GM21423 (cell line): ENCODE measurements at regions not wholly inside any gene's neighbourhood (a gene's known extent, or its start where the extent isn't known, plus 50 kb on each side); places are given as distances from the start of the nearest gene placed in this dataset.

Source experiments
- ATAC-seq: cut with Tn5 transposase; IDR thresholded peaks from one replicate; pipeline ENCODE4 v1.9.1; 2021; ENCODE audit warnings: mild to moderate bottlenecking, moderate library complexity; ENCODE audit not compliant: unreplicated experiment

DNA sequence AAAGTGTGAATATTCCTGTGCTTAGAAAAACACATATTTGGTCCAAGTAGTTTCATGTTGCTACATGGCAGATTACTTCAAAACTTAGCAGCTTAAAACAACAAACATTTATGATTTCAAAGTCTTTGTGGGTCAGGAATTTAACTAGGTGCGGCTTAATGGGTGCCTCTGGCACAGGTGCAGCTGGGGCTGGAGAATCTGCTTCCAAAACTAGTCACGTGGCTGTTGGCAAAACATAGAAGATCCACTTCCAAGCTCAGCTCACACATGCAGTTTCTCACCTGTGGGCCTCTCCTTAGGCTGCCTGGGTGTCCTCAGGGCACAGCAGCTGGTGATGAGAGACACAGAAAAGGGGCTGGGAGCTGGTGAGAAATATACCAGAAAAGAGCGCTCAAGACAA, 263.4 kb downstream of the TTLL7 start:
- no peak for ATAC-seq

DNA sequence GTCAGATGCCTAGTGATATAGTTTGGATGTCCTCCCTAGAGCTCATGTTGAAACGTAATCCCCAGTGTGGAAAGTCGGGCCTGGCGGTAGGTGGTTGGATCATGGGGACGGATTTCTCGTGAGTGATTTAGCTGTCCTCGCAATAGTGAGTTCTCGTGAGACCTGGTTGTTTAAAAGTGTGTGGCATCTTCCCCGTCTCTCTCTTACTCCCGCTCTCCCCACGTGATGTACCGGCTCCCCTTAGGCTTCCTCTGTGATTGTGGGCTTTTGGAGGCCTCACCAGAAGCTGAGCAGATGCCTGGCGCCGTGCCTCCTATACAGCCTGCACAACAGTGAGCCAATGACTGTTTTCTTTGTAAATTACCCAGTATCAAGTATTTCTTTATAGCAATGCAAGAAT, 264.5 kb downstream of the TTLL7 start:
- ATAC-seq, result no peak

DNA sequence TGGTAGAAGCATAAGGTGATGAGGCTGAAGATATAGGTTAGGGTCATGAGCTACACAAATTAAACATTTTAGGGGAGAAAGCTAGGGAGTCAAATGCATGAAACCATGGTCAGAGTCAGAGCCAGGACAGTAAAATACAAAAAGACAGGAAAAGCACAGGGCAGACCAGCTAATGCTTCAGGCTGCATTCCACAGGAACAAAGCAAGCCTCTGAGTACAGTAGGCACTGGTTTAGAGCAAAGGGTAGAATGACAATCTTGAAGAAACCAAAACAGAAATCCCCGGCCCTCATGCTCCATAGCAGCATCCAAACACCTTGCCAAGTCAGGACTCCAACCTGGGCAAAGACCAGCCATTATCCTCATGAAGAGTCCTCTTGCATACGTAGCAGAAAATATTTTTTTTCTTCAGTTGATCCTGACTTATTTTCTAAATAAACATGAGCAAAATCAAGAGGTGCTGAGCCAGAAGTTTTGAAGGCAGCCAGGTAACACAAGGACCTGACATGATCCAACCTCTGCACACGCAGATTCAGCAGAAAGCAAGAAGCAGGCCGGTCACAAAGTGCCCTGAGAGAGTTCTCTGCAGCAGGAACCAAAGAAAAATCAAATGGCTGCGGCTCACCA, 273.1 kb downstream of the TTLL7 start:
- no peak for ATAC-seq

DNA sequence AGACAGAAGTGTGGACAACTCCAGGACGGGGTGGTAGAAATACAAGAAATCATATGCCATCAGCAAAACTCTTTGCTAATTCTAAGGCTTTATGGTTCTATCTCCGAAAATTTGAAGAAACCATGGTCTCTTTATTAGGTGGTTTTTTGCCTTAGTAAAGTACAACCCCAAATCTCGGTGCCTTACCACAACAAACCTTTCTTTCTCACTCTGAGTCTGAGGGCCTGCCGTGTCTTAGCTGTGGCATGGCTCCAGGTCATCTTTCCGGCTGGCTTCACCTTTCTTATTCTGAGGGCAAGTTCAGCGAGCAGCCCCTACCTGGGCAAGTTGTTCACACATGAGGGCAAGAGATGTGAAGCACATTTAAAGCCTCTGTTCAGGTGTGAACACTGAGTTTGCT, 280.6 kb downstream of the TTLL7 start:
- ATAC-seq, result no peak

DNA sequence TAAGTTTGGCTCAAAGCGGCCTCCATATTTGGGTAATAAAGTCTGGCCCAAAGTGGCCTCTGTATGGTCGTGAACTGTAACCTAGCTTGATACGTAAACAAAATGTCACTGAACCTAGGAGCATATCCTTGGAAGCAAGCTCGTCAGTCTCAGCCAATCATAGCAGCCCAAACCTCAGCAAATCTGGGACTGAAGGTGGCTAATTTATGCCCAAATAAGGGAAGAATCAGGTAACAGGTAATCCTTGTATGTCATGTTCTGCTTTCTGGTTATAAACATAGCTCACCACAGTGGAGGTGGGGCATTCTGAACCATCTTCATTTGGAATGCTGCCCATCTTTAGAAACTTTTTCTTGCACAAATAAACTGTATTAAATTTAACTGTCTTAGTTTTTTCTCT, 281.1 kb downstream of the TTLL7 start:
- no peak for ATAC-seq

DNA sequence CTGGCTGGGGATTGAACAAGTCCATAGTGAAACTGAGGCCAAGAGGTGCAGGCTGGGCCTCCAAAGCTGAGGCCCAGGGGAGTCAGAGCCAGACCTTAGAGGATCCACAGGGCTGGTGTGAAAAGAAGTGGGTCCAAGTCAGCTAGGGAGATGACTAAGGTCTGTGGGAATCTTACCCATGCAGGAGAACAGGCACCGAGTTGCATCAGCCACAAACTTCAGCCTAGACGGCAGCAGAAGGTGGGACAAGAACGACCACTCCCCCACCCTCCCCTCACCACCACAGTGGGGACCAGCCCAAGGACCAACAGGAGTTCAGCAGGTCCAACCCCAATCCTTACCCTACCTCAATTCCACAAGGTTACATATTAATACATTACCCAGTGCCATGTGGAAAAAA, 282.3 kb downstream of the TTLL7 start:
- no peak for ATAC-seq

DNA sequence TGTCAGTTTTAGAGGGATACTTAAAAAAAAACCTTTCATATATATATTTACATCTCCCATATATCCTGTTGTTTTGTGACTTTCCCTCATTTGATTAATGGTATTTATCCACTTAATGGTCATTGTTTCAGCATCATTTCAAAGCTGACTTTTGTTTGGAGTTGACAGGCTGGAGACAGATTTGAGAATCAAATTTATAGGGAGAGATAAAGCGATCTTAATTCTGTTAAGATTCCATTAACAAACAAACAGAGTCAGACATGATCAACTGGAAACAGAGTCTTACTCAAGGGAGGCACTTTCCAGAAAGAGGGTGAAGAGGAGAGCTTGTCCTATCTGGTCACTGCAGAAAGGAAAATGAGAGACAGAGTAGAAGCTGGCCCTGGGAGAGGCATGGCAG, 283.4 kb downstream of the TTLL7 start:
- ATAC-seq, result no peak

DNA sequence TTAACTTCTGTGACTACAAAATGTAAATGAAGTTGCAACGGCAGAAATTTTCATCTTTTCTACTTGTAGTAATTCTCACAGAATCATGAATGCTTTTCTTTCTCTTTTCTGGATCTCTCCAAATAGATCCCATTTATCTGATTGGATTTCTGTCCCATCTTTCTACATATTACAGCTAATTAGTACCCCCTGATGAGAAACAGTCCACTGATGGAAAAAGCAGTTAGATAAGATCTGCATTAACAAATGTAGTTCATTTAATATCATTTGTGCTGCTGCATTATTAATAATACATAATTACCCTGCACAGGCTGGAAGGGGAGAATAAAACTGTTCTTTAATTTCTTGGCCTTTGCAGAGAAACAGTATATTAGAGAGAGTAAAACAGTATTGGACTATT, 289.3 kb downstream of the TTLL7 start:
- ATAC-seq, result no peak

DNA sequence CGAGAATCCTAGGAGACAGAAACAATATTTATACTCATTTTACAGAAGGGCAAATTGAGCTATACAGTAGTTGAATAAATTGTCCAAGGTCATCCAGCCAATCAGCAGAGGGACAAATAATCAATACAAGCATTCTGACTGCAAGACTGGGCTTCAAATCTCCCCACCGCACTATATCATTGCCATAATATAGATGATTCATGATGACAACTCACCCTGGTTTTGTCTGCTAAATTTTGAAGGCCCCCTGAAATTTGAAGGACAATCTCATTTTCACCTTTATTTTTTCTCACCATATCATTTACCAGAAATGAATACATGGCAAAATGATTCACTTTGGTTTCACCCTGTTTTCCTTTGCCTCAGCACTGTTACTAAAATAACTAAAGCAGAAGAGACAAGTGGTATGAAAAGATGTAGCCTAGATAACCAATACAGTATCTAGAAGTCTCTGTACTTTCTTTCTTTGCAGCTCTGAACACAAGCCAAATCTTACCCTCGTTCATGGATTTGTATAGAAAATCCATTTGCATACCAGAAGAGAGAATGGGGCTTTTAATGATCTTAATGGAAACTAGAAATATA, 292.5 kb downstream of the TTLL7 start:
- no peak for ATAC-seq

DNA sequence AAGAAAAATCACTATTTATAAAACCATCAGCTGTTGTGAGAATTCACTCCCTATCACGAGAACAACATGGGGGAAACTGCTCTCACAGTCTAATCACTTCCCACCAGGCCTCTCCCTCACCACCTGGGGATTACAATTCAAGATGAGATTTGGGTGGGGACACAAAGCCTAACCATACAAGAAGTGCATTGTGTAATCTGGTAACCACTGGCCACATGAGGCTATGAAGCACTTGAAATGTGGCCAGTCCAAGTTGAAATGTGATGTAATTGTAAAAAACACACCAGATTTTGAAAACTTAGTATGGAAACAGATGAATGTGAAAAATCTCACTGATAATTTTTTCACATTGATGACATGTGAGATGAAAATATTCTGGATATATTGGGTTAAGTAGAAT, 293.8 kb downstream of the TTLL7 start:
- ATAC-seq, result no peak

DNA sequence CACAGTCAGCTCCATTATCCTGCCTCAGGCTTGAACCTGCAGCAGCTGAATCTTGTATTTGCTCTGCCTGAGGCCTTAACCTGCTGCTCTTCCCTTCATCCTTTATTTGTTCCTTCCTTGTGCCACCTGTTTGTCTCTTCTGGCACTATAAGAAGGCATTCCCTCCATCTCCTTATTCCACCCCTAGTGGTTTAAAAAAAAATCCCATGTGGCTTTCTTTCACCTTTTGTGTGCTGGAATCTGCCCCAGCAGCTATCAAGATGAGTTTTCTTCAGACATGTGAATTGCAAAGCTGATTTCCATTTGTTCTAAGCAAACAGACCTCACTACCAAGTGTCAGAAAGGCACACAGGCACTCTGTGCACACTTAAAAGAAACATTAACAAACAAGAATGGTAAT, 294.6 kb downstream of the TTLL7 start:
- no peak for ATAC-seq

DNA sequence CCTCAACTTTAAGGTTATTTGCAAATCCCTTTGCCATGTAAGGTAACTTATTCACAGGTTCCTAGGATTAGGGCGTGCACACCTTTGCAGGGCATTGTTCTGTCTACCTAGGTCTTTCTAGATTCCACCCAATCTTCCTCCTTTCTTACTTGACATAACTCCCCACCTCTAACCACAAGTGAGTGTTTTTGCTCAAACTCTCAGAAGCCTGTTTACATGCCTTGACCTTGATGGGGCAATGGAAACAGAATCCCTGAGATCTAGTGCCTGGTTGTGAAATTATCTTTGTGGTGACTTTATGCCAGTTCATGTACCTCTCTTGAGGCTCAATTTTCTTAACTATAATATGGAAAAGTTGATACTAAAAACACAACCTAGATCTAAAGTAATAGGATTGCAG, 296.6 kb downstream of the TTLL7 start:
- ATAC-seq, result no peak

DNA sequence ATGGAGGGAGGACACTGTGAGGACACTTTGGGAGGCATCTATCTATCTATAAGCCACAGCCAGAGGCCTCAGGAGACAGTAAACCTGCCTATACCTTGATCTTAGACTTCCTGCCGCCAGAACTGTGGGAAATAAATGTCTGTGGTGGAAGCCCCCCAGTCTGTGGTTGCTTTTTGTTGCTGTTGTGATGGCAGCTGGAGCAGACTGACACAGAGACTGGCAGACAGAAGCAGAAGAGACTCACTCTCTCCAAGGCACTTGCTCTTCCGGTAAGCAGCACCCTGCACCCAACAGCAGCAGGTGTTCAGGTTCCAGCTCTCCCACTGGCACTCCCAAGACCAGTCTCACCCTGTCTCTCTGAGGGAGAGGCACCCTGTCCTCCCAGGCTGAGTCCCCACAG, 297.6 kb downstream of the TTLL7 start:
- no peak for ATAC-seq

DNA sequence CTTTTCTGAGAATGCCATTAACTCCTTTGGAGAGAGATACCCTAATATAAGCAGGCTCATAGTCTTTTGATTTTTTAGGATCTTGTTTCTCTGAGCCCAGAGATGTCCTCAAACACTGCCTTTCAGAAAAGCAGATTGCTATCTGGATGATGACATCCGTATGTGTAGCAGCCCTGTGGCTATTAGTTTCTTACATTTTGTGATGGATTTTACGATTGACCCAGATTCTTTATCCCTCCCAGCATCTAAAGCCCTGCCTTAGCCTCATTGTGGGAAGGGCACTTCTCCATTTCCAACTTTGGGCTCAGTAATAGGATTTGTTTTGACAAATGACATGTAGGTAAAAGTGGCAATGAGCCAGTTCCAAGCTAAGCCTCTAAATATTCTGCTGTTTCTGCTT, 300.3 kb downstream of the TTLL7 start:
- no peak for ATAC-seq

DNA sequence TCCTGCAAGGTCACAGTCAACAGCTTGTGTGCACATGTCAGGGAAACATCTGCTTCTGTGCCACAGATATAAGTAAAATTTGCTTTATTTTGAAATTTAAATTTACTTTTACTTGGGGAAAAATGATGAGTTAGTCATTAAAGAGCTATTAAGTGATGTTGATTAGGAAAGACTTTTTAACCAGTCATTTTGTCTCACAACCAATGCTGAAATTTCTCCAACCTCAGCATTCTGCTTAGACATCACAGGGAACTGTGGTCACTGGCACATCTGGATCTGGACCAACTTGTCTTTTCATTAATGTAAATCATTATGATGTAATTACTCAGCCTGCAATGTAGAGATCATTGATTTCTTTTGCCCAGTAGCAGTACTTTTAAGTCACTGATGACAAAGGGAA, 301.0 kb downstream of the TTLL7 start:
- ATAC-seq, result no peak

DNA sequence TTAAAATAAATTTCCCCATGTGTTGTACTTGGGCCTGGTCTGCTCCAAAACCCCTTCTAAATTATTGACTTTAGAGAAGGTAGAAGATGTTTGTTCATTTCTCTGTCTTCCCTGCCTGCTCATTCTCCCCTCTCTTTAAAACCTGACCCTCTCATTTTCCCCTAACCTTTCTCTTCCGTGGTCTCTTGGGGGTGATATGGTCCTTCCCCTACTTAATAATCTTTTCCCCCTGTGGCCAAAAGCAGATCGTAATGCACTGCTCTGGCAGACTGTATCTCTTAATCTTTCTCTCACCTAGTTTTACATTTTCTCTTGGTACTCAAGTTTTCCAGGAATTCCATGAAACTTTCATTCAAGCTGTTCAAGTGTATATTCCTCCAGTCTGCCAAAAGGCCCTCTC, 301.7 kb downstream of the TTLL7 start:
- ATAC-seq, result no peak

DNA sequence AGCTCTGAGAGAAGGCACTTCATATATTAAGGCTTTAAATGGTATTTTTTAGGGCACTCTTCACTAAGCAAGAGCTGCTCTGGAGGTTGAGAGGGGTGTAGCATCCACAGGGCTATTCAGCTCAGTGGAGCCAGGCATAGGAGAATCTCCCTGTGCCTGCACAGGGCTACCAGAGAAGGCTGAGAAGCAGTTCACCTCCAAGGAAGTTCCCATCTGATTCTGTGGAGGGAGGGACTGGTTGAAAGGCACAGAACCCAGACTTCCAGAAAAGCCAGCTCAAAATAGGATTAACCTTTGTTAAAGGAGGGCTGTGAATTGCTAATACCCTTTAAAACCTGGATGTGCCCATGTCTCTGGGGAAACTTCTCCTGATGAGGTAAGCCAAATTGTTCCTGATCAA, 304.5 kb downstream of the TTLL7 start:
- ATAC-seq, result no peak

DNA sequence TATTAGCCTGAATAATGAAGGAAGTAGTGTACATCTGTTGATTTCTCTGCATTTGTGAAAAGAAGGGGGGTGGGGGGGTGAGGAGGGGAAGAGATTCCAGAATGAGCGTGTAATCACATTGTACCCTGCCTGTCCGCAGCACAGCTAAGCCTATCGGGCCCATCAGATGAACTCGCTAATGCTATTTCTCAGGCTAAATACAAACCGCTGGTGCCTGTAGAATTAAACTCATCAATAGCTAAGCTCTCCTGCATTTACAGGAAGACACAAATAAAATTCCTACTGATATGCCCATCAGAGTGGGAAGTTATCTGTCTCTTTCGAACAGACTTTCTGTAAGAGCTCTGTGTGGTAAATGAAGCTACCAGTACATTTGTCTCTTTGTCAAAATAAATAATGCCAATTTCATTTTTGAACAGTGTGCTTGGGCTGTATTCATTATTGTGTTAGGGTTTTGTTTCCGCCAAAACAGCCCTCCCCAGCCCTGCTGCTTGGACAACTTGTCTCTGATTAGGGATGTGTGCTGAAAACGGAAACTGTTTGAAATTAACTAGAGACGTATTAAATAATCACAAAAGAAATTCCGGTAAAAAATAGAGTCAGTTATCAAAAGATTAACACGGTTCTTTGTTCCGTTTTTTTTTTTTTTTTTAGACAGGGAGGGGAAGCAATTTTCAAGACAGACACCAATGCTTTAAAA, 305.4 kb downstream of the TTLL7 start:
- ATAC-seq, result no peak

DNA sequence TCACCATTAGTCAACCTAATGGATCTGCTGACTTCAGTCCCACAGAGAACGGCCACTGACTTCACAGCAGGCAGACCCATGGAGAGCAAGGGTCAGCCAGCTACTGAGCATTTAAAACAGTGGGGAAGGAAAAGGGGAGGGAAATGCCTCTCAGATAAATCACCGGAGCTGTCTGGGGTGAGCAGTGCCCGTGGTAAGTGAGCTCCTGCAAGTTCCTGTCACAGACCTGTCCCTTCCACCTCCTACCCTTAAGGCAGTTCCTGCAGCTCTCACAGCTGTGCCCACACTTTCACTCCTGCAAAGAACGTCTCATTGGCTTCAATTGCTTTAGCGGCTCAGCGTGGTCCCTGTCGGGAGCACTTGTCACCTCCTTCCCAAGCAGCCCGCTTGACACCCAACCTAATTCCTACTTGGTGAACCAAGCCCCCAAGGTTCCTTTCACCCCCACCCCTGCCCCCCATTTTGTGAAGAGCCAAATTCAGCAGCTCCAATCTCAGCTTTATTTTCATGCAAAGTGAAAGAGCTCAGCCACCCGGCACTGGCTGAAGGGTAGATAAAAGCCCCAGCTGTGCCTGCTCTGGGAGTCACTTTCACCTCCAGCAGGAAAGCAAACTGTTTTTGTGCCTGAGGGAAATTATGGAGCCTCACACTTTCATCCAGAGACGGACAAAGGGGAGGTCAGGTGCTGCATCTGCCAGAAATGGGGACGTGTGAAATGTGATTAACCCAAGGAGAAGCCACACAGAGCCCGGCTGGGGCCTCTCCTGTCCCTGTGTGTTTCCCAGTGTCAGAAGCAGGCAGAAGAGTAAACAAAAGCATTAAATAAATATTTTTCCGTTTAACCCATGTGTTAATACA, 306.2 kb downstream of the TTLL7 start:
- ATAC-seq, result peak; percentile 73

DNA sequence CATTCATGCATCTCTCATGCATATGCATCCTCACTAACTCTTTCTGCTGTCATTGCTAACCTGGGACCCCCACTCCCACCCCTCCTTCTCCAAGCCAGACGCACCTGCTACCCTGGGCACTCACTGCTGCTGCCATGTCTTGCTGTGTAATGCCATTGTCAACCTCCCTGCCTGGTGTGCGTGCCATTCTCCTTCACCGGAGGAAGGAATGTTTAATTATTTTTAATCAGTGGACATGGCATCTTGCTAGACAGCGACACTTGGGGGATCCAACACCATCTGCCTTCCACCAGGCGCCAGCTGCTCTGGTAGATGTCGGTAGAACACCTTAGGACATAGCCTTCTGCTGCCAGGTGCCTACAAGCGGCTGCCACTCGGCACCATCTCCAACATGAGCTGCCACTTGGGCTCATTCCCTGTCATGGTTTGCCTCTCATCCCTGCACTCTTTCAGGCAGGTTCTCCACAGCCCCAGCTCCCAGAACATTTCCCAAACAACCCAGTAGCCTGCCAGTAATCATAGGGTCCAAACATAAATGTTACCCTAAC, 306.9 kb downstream of the TTLL7 start:
- ATAC-seq, result no peak
